Nephron progenitor cell (in vitro differentiated cells): ENCODE measurements at regions not wholly inside any gene's neighbourhood (a gene's known extent, or its start where the extent isn't known, plus 50 kb on each side); places are given as distances from the start of the nearest gene placed in this dataset.
"Not testable (repeated sequence)": the region's sequence is repeated elsewhere in the genome, so short reads cannot be mapped to it uniquely, and the experiment has no call there.

Source experiments
- DNase-seq: peaks from one replicate; pipeline ENCODE4 v3.0.0; 2021
- H3K27ac Mint-ChIP-seq: 2 replicates; pipeline ENCODE4 v1.8.0; 2021; ENCODE audit warnings: mild to moderate bottlenecking, moderate library complexity, mixed read lengths
- H3K27me3 Mint-ChIP-seq: 2 replicates; pipeline ENCODE4 v1.8.0; 2021; ENCODE audit warnings: mild to moderate bottlenecking, low read depth, mixed read lengths; ENCODE audit not compliant: poor library complexity
- H3K36me3 Mint-ChIP-seq: 2 replicates; pipeline ENCODE4 v1.8.0; 2021; ENCODE audit warnings: low read depth, mixed read lengths
- H3K4me1 Mint-ChIP-seq: 2 replicates; pipeline ENCODE4 v1.8.0; 2021; ENCODE audit warnings: mixed read lengths
- H3K4me3 Mint-ChIP-seq: 2 replicates; pipeline ENCODE4 v1.8.0; 2021; ENCODE audit warnings: mild to moderate bottlenecking, moderate library complexity, mixed read lengths
- H3K9me3 Mint-ChIP-seq: 2 replicates; pipeline ENCODE4 v1.8.0; 2021; ENCODE audit warnings: mild to moderate bottlenecking, moderate library complexity, mixed read lengths

DNA sequence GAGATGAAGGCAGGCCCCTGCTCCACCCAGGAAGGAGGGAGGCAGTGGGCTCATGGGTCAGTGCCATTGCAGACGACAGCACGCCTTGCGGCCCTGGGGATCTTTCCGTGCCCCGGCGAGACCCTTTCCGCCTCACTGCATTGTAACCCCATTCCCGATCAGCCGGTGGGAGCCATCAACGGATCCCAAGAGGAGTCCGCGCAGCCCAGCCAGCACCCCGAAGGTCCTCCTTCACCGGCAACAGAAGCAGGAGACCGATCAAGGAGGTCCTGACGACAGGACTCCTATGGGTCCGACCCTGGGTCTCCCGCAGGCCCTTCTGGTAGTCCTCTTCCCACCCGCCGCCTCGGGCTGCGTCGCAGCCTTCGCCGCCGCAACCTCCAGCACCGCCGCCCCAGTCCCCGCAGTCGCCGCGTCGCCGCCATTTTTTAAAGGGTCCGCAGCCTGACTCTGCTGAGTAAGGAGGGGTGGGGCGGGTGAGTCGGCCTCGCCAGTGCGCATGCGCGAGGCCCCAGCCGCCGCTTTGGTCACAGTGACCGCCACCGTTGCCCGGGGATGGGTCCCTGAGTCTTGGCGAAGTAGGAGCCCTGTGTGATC, 1417.0 kb upstream of the PCDH10 start:
- not testable (repeated sequence) for H3K27me3 Mint-ChIP-seq, DNase-seq, H3K27ac Mint-ChIP-seq, H3K4me1 Mint-ChIP-seq, H3K36me3 Mint-ChIP-seq, H3K4me3 Mint-ChIP-seq
- peaks cover 28% of the 10 kb centered on the region for H3K9me3 Mint-ChIP-seq

DNA sequence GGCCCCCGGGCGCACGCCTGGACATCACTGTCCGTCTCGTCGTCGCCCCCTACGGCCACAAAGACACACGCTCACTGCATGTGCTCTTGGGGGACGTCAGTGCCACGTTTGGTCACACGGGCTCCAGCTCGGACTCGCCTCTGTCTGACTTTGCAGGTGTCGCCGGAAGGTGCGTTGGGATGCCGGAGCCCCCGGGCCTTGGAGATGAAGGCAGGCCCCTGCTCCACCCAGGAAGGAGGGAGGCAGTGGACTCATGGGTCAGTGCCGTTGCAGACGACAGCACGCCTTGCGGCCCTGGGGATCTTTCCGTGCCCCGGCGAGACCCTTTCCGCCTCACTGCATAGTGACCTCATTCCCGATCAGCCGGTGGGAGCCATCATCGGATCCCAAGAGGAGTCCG, 1414.8 kb upstream of the PCDH10 start:
- H3K36me3 Mint-ChIP-seq, H3K4me1 Mint-ChIP-seq, DNase-seq, H3K27ac Mint-ChIP-seq, H3K4me3 Mint-ChIP-seq, H3K27me3 Mint-ChIP-seq: not testable (repeated sequence)
- H3K9me3 Mint-ChIP-seq, result peaks cover 18% of the 10 kb centered on the region

DNA sequence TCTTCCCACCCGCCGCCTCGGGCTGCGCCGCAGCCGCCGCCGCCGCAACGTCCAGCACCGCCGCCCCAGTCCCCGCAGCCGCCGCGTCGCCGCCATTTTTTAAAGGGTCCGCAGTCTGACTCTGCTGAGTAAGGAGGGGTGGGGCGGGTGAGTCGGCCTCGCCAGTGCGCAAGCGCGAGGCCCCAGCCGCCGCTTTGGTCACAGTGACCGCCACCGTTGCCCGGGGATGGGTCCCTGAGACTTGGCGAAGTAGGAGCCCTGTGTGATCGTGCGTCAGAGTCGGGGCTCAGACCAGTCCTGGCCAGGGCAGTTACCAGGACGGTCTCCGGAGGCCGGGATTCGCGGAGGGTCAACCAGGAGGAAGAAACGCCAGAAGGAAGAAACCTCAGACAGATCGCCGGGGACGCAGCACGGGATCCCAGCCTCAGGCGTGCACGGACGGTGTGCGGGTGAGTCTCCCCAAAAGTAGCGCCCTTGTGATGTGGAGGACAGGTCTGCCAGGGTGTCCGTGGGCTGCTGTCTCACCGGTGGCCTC, 1414.2 kb upstream of the PCDH10 start:
- peaks cover 14% of the 10 kb centered on the region for H3K9me3 Mint-ChIP-seq
- H3K27ac Mint-ChIP-seq, H3K4me3 Mint-ChIP-seq, H3K36me3 Mint-ChIP-seq, H3K4me1 Mint-ChIP-seq, H3K27me3 Mint-ChIP-seq: not testable (repeated sequence)
- DNase-seq, result peak; percentile 13

DNA sequence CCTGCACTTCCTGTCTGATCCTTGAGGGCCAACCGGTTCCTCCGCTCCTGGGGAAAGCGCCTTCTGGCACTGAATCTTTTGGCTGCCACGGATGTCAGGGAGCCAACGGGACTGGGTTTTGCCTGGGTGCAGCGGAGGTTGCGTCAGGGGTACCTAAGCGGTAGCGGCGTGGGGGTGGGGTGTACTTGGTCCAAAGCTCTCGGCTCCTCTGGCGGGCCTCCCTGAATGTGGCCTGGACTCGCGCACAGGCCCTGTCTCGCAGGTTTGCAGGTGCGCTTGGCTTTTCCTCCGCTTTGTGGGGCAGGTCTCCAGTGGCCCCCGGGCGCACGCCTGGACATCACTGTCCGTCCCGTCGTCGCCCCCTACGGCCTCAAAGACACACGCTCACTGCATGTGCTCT, 1410.1 kb upstream of the PCDH10 start:
- H3K27me3 Mint-ChIP-seq, H3K4me3 Mint-ChIP-seq, H3K36me3 Mint-ChIP-seq, DNase-seq, H3K27ac Mint-ChIP-seq, H3K4me1 Mint-ChIP-seq: not testable (repeated sequence)
- H3K9me3 Mint-ChIP-seq, result peaks cover 11% of the 10 kb centered on the region

DNA sequence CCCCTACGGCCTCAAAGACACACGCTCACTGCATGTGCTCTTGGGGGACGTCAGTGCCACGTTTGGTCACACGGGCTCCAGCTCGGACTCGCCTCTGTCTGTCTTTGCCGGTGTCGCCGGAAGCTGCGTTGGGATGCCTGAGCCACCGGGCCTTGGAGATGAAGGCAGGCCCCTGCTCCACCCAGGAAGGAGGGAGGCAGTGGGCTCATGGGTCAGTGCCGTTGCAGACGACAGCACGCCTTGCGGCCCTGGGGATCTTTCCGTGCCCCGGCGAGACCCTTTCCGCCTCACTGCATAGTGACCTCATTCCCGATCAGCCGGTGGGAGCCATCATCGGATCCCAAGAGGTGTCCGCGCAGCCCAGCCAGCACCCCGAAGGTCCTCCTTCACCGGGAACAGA, 1407.3 kb upstream of the PCDH10 start:
- H3K36me3 Mint-ChIP-seq, DNase-seq, H3K27ac Mint-ChIP-seq, H3K4me1 Mint-ChIP-seq, H3K4me3 Mint-ChIP-seq, H3K27me3 Mint-ChIP-seq, H3K9me3 Mint-ChIP-seq: not testable (repeated sequence)

DNA sequence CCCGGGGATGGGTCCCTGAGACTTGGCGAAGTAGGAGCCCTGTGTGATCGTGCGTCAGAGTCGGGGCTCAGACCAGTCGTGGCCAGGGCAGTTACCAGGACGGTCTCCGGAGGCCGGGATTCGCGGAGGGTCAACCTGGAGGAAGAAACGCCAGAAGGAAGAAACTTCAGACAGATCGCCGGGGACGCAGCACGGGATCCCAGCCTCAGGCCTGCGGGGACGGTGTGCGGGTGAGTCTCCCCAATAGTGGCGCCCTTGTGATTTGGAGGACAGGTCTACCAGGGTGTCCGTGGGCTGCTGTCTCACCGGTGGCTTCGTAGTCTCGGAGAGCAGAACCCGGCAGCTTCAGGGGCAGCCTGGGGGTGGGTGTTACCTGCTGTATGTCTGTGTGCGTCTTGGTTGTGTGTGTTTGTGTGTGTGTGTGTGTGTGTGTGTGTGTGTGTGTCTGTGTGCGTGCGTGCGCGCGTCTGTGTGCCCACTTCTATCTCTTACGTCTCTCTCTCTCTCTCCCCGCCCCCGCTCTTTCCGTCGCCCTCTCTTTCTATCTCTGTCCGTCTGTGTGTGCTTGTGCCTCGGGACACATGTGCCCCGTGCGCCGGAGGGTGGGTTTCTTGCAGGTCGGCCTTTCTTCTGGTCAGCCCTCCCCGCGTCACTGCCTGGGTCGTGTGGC, 1406.4 kb upstream of the PCDH10 start:
- DNase-seq, H3K27ac Mint-ChIP-seq, H3K27me3 Mint-ChIP-seq, H3K4me1 Mint-ChIP-seq, H3K4me3 Mint-ChIP-seq, H3K36me3 Mint-ChIP-seq, H3K9me3 Mint-ChIP-seq: not testable (repeated sequence)

DNA sequence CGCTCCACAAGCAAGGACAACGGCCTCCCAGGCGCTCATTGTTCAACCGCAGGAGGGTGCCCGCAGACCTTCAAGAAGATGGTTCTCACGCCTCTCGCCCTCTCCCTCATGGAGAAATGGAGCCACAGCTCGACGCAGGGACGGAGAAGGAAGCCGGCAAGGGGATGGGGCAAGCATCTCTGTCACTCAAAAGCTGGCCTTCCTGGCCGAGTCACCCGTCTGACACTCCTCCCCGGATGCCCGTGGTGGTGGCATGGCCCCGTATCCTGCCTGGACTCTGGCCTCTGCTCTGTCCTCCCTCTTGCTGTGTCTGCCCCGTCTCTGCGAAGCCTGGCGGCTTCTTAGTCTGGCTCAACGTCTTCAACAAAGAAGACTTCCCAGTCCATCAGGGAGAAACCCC, 1405.7 kb upstream of the PCDH10 start:
- H3K36me3 Mint-ChIP-seq, H3K9me3 Mint-ChIP-seq, H3K4me1 Mint-ChIP-seq, H3K27ac Mint-ChIP-seq, H3K27me3 Mint-ChIP-seq, H3K4me3 Mint-ChIP-seq: not testable (repeated sequence)
- DNase-seq, result peak; percentile 13

DNA sequence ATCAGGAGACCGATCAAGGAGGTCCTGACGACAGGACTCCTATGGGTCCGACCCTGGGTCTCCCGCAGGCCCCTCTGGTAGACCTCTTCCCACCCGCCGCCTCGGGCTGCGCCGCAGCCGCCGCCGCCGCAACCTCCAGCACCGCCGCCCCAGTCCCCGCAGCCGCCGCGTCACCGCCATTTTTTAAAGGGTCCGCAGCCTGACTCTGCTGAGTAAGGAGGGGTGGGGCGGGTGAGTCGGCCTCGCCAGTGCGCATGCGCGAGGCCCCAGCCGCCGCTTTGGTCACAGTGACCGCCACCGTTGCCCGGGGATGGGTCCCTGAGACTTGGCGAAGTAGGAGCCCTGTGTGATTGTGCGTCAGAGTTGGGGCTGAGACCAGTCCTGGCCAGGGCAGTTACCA, 1401.9 kb upstream of the PCDH10 start:
- not testable (repeated sequence) for DNase-seq, H3K27ac Mint-ChIP-seq, H3K4me3 Mint-ChIP-seq, H3K27me3 Mint-ChIP-seq, H3K4me1 Mint-ChIP-seq, H3K36me3 Mint-ChIP-seq
- H3K9me3 Mint-ChIP-seq, result peaks cover 15% of the 10 kb centered on the region

DNA sequence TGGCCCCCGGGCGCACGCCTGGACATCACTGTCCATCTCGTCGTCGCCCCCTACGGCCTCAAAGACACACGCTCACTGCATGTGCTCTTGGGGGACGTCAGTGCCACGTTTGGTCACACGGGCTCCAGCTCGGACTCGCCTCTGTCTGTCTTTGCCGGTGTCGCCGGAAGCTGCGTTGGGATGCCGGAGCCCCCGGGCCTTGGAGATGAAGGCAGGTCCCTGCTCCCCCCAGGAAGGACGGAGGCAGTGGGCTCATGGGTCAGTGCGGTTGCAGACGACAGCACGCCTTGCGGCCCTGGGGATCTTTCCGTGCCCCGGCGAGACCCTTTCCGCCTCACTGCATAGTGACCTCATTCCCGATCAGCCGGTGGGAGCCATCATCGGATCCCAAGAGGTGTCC, 1399.9 kb upstream of the PCDH10 start:
- not testable (repeated sequence) for H3K27ac Mint-ChIP-seq, DNase-seq, H3K9me3 Mint-ChIP-seq, H3K27me3 Mint-ChIP-seq, H3K4me1 Mint-ChIP-seq, H3K4me3 Mint-ChIP-seq, H3K36me3 Mint-ChIP-seq

DNA sequence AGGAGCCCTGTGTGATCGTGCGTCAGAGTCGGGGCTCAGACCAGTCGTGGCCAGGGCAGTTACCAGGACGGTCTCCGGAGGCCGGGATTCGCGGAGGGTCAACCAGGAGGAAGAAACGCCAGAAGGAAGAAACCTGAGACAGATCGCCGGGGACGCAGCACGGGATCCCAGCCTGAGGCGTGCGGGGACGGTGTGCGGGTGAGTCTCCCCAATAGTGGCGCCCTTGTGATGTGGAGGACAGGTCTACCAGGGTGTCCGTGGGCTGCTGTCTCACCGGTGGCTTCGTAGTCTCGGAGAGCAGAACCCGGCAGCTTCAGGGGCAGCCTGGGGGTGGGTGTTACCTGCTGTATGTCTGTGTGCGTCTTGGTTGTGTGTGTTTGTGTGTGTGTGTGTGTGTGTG, 1399.1 kb upstream of the PCDH10 start:
- H3K27me3 Mint-ChIP-seq, H3K9me3 Mint-ChIP-seq, H3K27ac Mint-ChIP-seq, H3K4me1 Mint-ChIP-seq, H3K4me3 Mint-ChIP-seq, H3K36me3 Mint-ChIP-seq: not testable (repeated sequence)
- peak; percentile 12 for DNase-seq

DNA sequence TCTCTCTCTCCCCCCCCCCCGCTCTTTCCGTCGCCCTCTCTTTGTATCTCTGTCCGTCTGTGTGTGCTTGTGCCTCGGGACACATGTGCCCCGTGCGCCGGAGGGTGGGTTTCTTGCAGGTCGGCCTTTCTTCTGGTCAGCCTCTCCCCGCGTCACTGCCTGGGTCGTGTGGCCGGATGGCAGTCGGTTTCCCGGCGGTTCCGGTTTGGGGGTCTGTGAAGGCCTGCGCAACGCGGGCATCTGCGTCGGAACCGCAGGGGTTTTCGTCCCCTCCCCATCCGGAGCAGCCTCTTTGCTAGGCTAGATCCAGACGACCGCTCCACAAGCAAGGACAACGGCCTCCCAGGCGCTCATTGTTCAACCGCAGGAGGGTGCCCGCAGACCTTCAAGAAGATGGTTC, 1398.6 kb upstream of the PCDH10 start:
- not testable (repeated sequence) for H3K4me1 Mint-ChIP-seq, H3K36me3 Mint-ChIP-seq, H3K27ac Mint-ChIP-seq, H3K9me3 Mint-ChIP-seq, H3K27me3 Mint-ChIP-seq, H3K4me3 Mint-ChIP-seq
- DNase-seq, result peak; percentile 20

DNA sequence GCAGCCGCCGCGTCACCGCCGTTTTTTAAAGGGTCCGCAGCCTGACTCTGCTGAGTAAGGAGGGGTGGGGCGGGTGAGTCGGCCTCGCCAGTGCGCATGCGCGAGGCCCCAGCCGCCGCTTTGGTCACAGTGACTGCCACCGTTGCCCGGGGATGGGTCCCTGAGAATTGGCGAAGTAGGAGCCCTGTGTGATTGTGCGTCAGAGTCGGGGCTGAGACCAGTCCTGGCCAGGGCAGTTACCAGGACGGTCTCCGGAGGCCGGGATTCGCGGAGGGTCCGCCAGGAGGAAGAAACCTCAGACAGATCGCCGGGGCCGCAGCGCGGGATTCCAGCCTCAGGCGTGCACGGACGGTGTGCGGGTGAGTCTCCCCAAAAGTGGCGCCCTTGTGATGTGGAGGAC, 1386.9 kb upstream of the PCDH10 start:
- not testable (repeated sequence) for DNase-seq, H3K9me3 Mint-ChIP-seq, H3K27me3 Mint-ChIP-seq, H3K27ac Mint-ChIP-seq, H3K4me1 Mint-ChIP-seq, H3K4me3 Mint-ChIP-seq, H3K36me3 Mint-ChIP-seq
